HS-5 (cell line): ENCODE measurements at regions not wholly inside any gene's neighbourhood (a gene's known extent, or its start where the extent isn't known, plus 50 kb on each side); places are given as distances from the start of the nearest gene placed in this dataset.

ENCODE experiments used
- DNase-seq: peaks from one replicate; pipeline ENCODE4 v3.0.0-alpha.2; 2012; ENCODE audit warnings: low read depth

GRCh38 chr20:40449144-40449690 lies 239.8 kb downstream of the MAFB start:
- no peak for DNase-seq

DNA sequence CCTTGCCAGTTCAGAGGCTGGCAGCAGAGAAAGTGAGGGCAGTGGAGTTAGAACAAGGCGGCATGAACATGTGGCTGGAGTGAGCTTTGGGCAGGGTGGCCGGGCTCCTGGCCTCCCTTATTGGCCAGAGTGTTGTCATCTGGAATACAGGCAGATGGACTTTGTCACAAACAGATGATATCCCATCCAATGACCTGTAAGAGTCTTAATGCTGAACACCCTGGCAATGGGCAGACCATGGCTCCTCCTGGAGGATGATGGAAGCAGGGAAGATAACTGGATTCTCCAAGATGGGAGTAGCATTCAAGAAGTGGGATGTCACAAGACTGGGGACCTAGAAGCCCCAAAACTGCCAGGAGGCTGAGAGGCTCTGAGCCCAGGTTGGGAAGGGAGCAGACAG lies 242.1 kb downstream of the MAFB start:
- no peak for DNase-seq

GRCh38 chr20:40444516-40444915 lies 244.5 kb downstream of the MAFB start:
- DNase-seq, result no peak

DNA sequence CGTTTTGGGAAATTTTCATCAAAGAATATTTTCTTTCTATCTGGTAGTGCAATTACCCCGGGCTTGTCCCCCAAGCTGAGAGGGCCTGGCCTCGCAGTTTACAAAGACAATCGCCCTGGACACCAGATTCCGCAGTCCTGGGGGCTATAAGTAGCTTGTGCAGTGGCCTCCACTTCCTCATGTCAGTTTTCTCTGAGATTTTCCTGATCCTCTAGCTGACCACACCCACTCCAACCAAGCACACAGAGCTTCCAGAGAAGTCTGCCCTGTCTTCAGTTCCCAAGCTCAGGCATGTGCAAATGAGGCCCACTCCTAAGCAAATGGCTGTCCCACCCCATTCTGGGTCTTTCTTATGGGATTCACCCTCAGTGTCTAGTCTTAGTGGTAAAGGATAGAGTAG lies 245.3 kb downstream of the MAFB start:
- no peak for DNase-seq

DNA sequence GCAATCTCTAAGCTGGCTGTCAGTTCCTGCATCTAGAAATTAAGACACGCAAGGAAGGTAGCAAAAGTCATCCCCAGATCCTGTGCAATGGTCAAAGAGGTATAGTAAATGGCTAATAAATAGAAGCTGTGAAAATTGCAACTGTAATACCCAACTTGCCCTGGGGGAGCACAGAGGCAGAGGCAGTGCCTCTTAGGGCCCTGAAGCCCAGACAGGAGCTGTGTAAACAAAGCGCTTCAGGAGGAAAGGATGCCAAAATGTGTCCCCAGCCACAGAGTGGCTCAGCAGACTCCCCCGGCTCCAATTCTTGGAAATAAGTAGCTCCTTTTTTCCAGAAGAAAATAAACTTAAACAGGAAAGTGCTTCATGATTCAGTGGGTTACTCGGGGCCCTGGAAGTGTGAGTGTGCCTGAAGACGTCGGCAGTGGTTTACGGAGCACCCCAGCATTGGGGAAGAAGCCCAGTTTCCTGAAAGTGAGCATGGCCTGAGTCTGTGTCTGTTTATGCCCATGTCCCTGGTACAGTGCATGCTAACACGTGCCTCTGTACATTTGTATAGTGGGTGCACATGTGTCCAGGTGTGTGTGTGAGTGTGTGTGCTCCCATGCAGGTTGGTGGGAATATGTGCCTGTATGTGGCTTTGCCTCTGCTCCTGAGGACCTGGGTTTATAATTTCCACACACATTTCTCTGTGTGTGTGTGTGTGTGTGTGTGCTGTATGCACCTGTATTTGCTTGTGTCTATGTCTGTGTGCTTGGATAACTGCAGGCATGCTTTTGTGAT lies 246.7 kb downstream of the MAFB start:
- no peak for DNase-seq

- DNase-seq, result no peak
These were observed 247.3 kb downstream of the MAFB start for GRCh38 chr20:40441771-40442170.

- no peak for DNase-seq
These were observed 250.7 kb downstream of the MAFB start for GRCh38 chr20:40438161-40438830.

- DNase-seq, result no peak
These were observed 253.0 kb downstream of the MAFB start for GRCh38 chr20:40436011-40436410.

- DNase-seq, result no peak
These were observed 253.7 kb downstream of the MAFB start for GRCh38 chr20:40435146-40435895.

DNA sequence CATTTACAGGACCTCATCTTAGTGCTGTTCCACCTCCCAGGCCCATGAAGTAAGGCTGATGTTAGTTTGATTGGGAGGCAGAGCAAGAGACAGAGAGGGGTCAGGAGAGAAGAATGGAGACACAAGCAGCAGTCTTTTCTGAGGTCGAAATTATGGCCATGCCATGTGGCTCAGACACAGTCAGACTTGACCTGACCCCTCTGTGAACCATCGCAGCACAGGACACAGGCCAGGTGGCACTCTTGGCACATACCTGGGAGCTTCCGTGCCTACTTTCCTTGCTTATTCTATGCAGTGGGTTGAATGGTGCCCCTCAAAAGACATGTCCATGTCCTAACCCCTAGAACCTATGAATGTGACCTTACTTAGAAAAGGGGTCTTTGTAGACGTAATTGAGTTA lies 254.9 kb downstream of the MAFB start:
- no peak for DNase-seq

DNA sequence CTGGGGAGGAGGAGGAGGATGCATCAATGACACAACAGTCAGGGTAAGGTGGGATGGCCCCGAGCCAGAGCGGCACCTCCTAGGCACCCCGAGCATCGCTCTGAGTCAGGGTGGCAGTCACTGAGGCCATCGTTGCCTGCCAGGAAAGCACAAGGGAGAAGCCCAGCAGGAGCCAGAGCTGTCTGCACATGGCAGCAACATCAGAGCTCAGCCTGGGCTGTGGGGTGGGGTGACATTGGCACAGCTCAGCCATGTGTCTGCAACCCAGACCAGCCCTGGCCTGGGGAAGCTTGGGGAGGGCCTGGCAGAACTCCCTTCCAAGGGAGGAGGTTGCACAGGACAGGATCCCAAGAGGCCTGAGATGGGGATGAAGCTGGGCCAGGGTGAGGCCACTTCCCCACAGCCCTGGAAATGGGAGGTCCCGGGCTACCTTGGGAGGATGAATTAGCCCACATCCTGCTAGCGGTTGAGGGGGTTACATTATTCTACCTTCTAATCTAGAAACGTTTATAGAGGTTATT lies 255.6 kb downstream of the MAFB start:
- DNase-seq, result no peak

DNA sequence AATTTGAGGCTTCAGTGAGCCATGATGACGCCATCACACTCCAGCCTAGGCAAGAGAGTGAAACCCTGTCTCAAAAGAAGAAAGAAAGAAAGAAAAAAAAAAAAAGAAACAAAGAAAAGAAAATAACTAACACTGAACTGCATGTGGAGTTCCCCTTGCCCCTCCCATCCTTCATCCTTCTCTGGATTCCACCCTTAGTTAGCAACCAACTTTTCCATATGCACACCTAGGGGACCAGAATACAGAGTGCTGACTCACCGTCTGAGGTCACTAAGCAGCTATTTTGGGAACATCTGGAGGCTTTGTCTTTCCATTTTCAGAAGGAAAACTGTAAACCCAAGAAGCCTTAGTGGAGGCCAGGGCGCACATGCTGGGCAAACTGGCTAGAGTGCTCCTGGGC lies 257.4 kb downstream of the MAFB start:
- DNase-seq, result peak; percentile 16

DNA sequence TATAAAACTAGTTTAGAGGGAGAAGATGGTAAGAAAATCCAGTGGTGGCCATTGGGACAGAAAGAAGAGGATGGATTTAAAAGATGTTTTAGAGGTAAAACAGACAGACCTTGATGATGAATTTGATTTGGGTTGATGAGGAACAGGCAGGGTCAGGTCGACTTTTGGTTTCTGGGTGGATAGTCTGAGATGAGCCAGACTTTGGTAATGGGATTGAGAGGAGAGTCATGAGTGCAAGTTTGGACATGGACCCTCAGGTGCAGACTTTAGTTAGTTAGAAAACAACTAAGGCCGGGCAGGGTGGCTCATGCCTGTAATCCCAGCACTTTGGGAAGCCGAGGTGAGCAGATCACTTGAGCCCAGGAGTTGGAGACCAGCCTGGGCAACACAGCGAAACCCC lies 257.9 kb downstream of the MAFB start:
- no peak for DNase-seq

DNA sequence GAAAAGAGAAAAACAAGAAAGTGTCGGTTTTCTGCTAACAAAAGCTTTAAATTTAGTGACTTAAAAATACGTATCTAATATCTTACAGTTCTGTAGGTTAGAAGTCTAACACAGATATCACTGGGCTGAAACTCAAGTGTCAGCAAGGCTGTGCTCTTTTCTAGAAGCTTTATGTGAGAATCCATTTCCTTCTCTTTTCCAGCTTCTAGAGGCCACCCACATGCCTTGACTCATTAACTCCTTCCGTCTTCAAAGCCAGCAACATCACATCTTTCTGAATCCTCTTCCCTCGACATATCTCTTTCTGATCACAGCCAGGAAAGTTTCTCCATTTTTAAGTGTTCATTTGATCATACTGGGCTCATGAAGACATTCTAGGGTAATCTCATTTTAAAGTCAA lies 262.0 kb downstream of the MAFB start:
- DNase-seq, result no peak

GRCh38 chr20:40424695-40425094 lies 264.3 kb downstream of the MAFB start:
- DNase-seq, result no peak

DNA sequence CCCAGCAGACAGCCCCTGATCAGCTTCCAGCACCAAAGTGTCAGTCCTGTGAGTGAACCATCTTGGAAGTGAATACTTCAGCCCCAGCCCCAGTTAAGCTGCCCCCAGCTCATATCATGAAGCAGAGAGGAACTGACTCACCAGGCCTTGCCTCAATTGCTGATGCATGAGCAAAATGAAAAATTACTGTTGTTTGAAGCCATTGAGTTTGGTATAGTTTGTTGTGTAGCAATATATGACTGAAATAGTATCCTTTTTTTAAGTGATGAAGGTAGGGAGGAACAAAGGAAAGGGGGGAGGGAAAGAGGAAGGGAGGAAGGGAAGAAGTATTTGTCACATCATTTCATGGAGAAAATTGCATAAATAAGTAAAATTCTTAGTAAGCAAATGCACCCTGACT lies 266.4 kb downstream of the MAFB start:
- DNase-seq, result no peak

GRCh38 chr20:40416274-40416673 lies 272.8 kb downstream of the MAFB start:
- DNase-seq, result no peak

GRCh38 chr20:40414843-40415615 lies 274.0 kb downstream of the MAFB start:
- no peak for DNase-seq

DNA sequence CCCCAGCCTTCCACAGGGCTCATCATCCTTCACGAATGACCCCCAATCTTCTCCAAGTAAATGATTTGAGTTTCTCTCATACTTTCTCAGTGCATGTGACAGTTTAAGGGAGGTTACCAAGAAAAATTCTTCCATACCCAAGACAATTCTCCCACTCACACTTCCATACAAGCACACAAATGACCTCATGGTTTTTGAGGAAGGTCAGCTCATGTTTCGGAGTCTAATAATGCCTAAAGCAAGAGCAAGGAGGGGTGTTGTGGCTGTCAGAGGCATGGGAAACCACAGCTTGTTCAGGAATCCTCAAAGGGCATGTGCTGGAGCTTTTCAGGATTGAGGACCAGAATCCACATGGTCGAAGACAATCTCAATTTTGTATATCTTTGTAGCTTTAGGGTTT lies 279.0 kb downstream of the MAFB start:
- DNase-seq, result no peak

DNA sequence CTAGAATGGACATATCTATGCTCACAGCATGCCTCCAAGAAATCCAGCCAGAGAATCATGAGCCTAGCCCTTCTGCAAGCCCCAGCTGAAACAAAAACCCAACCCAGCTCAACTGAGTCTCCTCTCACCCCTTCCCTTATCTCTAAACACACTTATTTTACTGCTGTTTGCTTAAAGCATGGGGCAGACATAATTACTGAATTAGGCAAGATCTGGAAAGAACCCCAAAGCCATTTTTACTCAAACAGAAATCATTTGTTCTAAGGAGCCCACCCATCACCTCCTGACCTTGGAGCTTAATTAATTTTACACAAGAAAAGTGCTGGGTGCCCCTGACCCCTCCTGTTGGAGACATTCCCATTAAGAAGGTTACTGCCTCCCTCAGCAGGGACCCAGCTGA lies 291.6 kb downstream of the MAFB start:
- no peak for DNase-seq

GRCh38 chr20:40393197-40394079 lies 295.6 kb downstream of the MAFB start:
- no peak for DNase-seq
